Neutrophil (primary cell): ENCODE measurements at regions not wholly inside any gene's neighbourhood (a gene's known extent, or its start where the extent isn't known, plus 50 kb on each side); places are given as distances from the start of the nearest gene placed in this dataset.
A peak's percentile ranks its signal among the peaks of the same experiment; 100 is the strongest.

Experiments
- H3K27ac ChIP-seq: fragments of 200-600 bp; sonication (generic); 2 replicates; pipeline ENCODE4 v1.5.1; 2016; ENCODE audit warnings: mild to moderate bottlenecking, moderate library complexity
- H3K27me3 ChIP-seq: fragments of 200-600 bp; sonication (generic); 2 replicates; pipeline ENCODE4 v1.6.0; 2016; ENCODE audit warnings: mild to moderate bottlenecking
- H3K36me3 ChIP-seq: fragments of 200-600 bp; sonication (generic); 2 replicates; pipeline ENCODE4 v1.5.1; 2017
- H3K4me1 ChIP-seq, 2 experiments: fragments of 200-600 bp in 1 of 2; sonication (generic) in 1 of 2; 1 replicate in 1 of 2; 2 replicates in 1 of 2; pipeline versions ENCODE4 v1.5.1 to v1.6.1; 2013 to 2016; ENCODE audit warnings: low read depth in 1 of 2, low read length in 1 of 2, mild to moderate bottlenecking in 1 of 2, moderate library complexity in 1 of 2; ENCODE audit not compliant: control insufficient read depth in 1 of 2, insufficient read depth in 1 of 2
- H3K4me3 ChIP-seq, 2 experiments: fragments of 200-600 bp in 1 of 2; sonication (generic) in 1 of 2; 1 replicate in 1 of 2; 2 replicates in 1 of 2; pipeline ENCODE4 v1.5.1; 2013 to 2016; ENCODE audit warnings: low read depth in 1 of 2, low read length in 1 of 2, mild to moderate bottlenecking in 1 of 2, moderate library complexity in 1 of 2
- H3K9me3 ChIP-seq: fragments of 200-600 bp; sonication (generic); 2 replicates; pipeline ENCODE4 v1.5.1; 2016
- TF ChIP-seq, protein P1 (sequence below): fragments of 200-600 bp; sonication (generic); IDR thresholded peaks from 2 replicates; pipeline ENCODE4 v1.5.1; 2016; ENCODE audit warnings: antibody characterized with exemption

DNA sequence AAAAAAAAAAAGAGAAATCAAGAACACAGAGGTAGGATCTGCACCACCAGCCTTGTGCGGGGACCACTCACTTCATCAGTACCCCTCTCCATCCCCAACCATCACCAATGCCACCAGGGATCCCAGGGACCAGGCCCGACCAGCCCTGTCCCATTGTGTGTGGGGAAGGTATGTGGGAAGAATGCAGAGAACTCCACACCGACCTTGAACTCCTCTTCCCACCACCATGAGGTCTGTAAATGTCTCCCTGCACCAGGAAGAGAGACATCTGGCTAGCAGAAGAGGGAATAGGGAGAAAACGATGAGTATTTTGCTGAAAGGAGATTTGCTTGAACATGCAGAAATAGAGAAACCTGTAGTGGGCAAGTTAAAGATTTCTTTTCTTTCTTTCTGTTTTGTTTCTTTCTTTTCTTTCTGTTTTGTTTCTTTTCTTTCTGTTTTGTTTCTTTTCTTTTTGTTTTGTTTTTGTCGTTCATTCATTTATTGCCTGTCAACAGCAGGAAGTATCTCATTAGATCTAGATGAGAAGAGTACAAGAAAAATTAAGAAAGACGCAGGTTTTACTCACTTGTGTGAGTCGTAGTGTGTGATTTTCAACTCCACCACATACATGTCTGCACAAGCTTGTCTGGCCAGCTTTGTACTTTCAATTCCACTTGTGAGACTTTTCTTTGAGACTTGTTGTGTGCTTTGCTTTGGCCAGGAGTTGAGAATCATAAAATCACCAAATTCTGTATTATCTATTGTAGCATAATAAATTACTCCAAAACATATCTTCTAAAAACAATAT lies 179.8 kb upstream of the HAAO start:
- no peaks in the 10 kb centered on the region for H3K9me3 ChIP-seq
- H3K36me3 ChIP-seq, result no peaks in the 10 kb centered on the region
- H3K4me3 ChIP-seq, result no peak overlapping the region
- TF ChIP-seq, protein P1, sequence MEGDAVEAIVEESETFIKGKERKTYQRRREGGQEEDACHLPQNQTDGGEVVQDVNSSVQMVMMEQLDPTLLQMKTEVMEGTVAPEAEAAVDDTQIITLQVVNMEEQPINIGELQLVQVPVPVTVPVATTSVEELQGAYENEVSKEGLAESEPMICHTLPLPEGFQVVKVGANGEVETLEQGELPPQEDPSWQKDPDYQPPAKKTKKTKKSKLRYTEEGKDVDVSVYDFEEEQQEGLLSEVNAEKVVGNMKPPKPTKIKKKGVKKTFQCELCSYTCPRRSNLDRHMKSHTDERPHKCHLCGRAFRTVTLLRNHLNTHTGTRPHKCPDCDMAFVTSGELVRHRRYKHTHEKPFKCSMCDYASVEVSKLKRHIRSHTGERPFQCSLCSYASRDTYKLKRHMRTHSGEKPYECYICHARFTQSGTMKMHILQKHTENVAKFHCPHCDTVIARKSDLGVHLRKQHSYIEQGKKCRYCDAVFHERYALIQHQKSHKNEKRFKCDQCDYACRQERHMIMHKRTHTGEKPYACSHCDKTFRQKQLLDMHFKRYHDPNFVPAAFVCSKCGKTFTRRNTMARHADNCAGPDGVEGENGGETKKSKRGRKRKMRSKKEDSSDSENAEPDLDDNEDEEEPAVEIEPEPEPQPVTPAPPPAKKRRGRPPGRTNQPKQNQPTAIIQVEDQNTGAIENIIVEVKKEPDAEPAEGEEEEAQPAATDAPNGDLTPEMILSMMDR, result no peak
- peaks cover 42 to 44% of the 10 kb centered on the region in 2 experiments for H3K4me1 ChIP-seq
- no peak overlapping the region for H3K27ac ChIP-seq
- H3K27me3 ChIP-seq, result no peaks in the 10 kb centered on the region

DNA sequence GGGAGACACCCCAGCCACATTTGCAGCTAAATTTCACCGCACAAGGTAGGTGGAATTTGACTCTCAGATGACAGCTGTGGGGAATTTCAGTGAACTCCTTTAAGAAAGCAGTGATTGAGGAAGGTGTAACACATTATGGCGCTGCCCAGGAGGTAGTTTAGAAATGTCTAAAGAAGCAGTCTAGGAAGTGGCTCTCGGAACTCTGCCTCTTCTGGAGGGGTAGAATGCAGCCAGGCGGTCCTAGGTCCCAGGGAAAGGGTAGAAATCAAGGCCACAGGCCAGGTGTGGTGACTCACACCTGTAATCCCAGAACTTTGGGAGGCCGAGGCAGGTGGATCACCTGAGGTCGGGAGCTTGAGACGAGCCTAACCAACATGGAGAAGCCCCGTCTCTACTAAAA lies 179.0 kb upstream of the HAAO start:
- Histone ChIP-seq H3K27me3 (no peaks in the 10 kb centered on the region), H3K4me3 (no peak overlapping the region), H3K27ac (no peak overlapping the region), H3K4me1 (peaks cover 35 to 37% of the 10 kb centered on the region in 2 experiments), H3K9me3 (no peaks in the 10 kb centered on the region), H3K36me3 (no peaks in the 10 kb centered on the region)
- TF ChIP-seq, protein P1, result no peak

DNA sequence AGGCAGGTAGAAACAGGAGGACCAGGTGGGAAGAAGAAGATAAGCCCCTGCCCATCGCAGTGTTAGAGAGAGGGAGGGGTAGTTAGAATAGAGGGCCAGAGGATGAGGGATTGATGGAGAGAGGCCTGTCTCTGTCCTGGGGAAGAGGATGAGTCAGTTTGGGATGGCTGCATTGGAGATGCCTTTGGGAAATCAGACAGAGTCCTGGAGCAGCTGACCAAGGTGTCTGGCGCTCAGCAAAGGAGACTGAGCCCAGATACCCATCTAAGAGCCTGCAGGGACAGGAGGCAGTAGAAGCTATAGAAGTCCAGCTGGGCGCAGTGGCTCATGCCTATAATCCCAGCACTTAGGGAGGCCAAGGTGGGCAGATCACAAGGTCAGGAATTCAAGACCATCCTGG lies 177.8 kb upstream of the HAAO start:
- H3K4me1 ChIP-seq, result peaks cover 23 to 24% of the 10 kb centered on the region in 2 experiments
- no peak overlapping the region for H3K27ac ChIP-seq
- no peaks in the 10 kb centered on the region for H3K36me3 ChIP-seq
- H3K27me3 ChIP-seq, result no peaks in the 10 kb centered on the region
- H3K9me3 ChIP-seq, result no peaks in the 10 kb centered on the region
- no peak overlapping the region for H3K4me3 ChIP-seq
- TF ChIP-seq, protein P1, result no peak

DNA sequence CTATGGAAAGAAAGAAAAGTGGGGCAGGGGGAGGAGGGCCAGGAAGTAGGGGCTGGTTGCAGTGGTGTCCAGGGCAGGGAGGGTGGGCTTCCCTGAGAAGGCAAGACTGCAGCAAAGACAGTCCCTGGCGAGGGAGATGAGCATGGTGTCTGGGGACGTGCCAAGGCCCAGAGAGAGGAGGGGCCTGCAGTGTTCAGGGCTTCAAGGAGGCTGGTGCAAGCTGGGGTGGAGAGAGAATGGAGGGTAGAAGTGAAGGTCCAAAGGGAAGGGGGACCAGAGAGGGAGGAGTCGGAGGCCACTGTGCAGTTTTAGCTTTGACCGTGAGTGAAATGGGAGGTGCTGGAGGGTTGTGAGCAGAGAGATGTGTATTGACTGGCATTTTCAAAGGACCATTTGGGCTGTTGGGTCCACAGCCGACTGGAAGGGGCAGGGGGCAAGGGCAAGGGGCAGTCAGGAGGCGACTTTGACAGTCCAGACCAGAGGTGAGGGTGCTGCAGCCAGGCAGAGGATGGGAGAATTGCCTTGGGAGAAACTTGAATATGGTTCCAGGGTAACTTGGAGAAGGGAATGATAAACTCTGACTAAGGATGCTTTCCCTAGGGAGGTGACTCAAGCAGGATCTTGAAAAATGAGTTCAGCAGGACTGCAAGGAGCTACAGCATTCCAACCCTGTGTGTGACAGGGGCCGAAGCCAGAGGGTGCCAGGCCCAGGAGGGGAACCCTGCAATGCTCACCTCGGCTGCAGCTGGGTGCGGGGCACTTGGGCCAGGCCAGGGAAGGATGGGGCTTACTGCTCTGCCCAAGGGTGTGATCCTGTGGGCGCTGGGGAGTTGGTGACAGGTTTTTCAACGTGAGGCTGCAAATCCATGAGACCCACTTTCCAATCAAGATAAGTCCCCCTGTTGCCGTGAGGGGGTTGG lies 177.1 kb upstream of the HAAO start:
- Histone ChIP-seq H3K36me3 (no peaks in the 10 kb centered on the region), H3K4me3 (no peak overlapping the region), H3K27ac (no peak overlapping the region), H3K27me3 (no peaks in the 10 kb centered on the region), H3K9me3 (no peaks in the 10 kb centered on the region), H3K4me1 (peaks cover 20 to 21% of the 10 kb centered on the region in 2 experiments)
- TF ChIP-seq, protein P1, result no peak

DNA sequence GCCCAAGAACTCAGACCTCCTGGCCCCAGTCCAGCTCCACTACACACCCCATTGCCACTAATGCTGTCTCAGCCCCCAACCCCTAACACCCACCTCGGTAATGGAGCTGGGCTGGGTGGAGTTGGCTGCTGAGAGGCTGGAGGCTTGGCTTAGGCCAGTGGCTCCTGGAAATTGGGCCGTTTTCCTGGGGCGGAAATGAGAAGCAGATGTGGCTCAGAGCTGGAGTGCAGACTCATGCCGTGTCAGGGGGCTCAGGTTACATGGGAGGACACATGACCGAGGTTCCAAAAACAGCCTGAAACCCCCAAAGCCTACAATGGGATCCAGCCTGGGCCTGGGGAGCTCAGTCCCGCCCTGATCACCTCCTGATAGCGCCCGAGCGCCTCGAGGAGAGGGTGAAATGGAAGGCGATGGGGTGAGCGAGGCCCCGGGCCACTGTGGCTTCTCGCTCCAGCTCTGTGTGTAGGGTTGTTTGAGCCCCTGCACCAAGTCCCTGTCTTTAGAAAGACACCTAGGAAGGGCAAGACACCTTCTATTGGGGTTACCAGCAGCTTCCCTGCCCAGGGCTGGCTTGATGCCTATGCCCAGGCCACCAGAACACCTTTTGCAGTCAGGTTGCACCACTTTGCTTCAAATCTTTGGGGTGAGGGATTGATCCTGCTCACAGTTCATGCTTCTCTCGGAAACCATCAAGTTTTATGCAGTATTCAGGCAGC lies 175.7 kb upstream of the HAAO start:
- TF ChIP-seq, protein P1, result no peak
- Histone ChIP-seq H3K4me1 (peaks cover 20 to 29% of the 10 kb centered on the region in 2 experiments), H3K27ac (peak overlapping the region; percentile 58)

More for the DNA sequence above, 175.7 kb upstream of the HAAO start:
- no peaks in the 10 kb centered on the region for H3K9me3 ChIP-seq
- no peaks in the 10 kb centered on the region for H3K27me3 ChIP-seq
- H3K36me3 ChIP-seq, result no peaks in the 10 kb centered on the region
- no peak overlapping the region for H3K4me3 ChIP-seq
